ENCODE measurements at regions not wholly inside any gene's neighbourhood (a gene's known extent, or its start where the extent isn't known, plus 50 kb on each side); places are given as distances from the start of the nearest gene placed in this dataset.

DNA sequence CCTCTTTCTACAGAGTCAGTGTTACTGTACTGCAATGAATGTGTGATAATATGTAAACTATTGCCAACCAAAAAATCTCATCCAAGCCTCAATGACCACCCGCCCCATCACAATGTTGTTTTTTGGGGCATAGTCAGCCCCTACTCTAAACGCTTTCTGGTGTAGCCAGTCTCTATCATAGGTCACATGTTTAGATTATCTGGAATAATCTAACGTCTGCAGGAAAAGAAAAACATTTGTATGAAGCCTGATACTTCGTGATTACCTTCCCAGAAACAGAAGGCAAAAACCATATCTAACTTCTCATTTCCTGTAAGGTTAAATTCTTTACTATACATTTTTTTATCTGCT lies 1331.8 kb upstream of the GBE1 start:
- H3K27ac ChIP-seq, result no peak overlapping the region
- no peak overlapping the region for H3K4me3 ChIP-seq

DNA sequence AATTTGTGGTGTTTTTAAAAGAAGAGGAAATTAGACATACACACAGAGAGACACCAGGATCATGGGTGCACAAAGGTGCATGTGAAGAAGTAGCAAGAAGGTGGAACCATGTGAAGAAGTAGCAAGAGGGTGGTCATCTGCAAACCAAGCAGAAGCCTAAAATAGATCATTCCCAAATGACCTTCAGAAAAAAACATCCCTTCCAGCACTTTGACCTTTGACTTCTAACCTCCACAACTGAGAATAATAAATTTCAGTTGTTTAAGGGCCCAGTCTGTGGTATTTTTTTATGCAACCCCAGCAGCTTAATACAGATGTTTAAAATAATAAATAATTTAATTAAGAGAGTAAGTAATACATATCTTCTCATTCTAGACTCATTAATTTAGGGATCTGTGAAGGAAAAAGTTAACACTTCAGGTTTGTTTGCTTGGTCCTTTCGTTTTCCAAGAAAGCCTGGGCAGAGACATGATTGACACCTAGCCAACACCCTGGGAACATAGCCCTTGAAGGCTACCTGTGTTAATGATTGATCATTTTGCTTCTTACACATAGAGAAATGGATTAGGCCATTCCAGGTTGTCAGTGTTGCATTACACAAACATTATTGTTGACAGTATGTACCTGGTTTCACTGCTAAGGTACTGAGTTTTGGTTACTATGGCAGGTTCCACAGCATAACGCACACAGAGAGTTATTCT lies 1331.2 kb upstream of the GBE1 start:
- Histone ChIP-seq H3K27ac (no peak overlapping the region), H3K4me3 (no peak overlapping the region)

DNA sequence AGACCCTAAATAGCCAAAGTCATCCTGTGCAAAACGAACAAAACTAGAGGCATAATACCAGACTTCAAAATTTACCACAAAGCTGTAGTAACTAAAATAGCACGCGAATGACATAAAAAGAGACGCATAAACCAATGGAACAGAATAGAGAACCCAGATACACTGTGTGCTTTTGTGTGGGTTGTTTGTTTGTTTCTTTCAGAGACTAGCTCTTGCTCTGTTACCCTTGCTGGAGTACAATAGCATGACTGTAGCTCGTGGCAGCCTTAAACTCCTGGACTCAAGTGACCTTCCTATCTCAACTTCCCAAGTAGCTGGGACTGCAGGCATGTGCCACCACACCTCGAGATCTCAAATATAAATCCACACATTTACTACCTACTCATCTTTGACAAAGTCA lies 1314.6 kb upstream of the GBE1 start:
- Histone ChIP-seq H3K27ac (no peak overlapping the region), H3K4me3 (no peak overlapping the region)

DNA sequence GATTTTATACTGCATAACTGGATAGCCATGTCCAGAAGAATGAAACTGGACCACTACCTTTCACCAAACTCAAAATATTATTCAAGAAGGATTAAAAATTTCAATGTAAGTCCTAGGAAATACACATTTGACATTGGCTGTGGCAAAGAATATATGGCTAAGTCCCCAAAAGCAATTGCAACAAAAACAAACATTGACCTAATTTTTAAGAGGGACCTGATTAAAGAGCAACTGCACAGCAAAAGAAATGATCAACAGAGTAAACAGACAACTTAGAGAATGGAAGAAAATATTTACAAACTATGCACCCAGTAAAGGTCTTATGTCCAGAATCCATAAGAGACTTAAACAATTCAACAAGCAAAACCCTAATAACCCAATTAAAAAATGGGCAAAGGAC lies 1313.0 kb upstream of the GBE1 start:
- Histone ChIP-seq H3K27ac (no peak overlapping the region), H3K4me3 (no peak overlapping the region)

DNA sequence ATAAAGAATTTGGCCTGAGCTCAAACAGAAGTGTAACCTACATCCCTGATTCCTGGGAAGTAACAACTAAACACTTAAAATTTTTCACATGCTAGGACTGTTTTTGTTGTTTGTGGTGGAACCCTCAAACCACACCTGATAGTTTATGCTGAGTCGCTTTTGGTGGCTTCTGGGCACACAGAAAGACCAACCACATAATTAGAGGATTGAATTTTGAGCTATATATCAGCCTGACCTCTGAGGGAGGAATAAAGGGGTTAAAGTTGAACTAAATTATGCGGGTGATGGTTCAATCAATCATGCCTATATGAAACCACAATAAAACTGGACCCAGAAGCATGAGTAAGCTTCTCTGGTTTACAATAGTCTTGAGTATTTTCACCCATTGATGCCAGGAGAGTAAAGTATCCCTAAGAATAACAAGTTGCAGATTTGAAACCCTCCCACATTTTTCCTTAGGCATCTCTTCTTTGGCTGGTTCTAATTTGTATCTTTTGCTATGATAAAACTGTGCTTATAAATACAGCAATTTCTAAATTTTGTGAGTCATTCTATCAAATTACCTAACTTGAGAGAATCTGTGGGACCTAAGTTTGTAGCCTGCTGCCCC lies 1304.5 kb upstream of the GBE1 start:
- Histone ChIP-seq H3K4me3 (no peak overlapping the region), H3K27ac (no peak overlapping the region)

DNA sequence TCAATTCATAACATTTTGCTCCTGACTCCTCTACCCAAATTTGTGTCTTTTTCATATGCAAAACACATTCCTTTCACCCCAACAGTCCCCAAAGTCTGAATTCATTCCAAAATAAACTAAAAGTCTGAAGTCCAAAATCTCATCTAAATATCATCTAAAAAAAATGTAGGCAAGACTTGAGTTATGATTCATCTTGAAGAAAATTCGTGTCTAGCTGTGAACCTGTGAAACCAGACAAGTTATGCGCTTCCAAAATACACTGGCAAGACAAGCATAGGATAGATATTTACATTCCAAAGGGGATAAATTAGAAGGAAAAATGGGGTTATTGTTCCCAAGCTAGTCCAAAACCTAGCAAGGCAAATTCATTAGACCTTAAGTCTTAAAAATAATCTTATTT lies 1302.0 kb upstream of the GBE1 start:
- Histone ChIP-seq H3K4me3 (no peak overlapping the region), H3K27ac (no peak overlapping the region)

DNA sequence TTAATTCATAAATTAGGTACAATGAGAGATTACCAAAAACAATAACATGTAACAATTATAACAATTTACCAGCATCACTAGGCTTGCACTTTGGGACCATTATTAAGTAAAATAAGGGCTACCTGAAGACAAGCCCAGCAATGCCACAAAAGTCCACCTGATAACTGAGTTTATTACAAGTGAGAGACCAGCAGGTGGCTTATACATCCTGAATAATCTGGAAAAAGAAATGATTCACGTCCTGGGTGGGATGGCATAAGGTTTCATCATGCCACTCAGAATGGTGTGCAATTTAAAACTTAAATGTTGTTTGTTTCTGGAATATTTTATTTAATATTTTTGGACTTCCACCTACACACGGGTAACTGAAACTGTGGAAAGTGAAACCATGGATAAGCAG lies 1287.1 kb upstream of the GBE1 start:
- Histone ChIP-seq H3K27ac (no peak overlapping the region), H3K4me3 (no peak overlapping the region)

DNA sequence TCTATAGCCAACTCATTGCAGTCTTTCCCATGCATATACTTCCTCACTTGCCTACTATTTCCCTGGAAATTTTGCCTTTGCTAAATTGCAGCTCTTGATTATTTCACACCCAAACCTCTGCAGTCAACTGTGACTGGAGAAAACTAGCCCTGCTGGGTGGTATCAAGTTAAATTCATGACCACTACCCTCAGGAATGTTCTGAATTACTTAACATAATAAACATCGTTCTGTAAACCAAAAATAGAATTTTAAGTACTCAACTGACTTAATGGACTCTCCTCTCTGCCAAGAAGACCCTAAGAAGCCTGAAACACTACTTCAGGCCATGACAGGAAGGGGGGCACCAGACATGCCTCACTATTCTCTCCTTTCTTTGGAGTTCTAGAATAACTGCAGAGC lies 1278.0 kb upstream of the GBE1 start:
- no peak overlapping the region for H3K4me3 ChIP-seq
- no peak overlapping the region for H3K27ac ChIP-seq

DNA sequence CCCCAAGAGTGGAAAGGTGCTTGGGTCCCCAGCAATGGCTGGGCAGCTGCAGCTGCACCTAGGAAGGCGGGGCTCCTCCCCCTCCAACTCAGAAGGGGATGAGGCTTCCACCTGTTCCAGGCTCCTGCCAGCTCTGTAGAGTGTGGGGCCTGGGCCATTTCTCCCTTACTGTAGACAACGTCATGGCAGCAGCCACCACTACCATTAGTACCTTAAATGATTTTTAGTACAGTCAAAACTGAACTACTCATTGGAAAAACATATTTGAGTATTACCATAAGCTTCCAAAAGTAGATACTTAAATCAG lies 1274.2 kb upstream of the GBE1 start:
- no peak overlapping the region for H3K27ac ChIP-seq

DNA sequence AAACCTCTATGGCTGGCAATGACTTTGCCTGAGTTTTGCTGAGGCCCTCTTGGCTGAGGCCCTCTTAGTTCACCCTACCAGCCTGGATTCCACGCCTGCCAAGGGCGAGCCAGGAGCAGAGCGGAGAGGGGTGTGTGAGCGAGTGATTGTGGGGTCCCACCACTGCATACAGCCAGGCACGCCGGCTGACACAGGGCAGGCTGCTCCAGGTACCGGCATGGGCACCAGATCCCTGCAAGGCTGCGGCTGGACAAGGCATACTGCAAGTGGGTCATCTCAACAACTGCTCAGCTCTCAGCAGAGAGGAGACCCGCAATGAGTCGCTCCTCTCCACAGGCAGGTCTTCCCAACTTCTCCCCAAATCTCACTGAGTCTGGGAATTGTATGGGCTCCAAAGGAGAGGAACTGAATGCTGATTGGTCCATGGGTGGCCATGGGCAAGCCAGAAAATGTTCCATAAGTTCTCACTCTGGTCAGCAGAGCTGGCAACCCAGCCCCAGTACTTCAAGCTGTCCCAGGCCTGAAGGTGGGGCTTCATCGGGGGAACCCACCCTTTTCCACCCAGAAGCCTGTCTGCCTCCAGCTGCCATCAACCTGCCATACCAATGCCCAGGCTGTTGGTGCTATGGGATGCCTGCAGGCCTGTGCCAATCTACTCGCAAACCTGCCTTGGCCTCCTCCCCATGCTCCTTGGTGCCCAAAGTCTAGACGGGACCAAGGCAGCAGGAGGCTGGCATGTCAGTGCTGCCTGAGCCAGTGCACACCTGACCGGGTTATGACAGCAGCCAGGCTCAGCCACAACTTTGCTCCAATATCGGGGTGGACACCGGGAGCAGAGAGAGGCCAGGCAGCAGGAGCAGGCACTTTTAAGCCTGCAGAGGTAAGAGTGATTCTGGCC lies 1273.6 kb upstream of the GBE1 start:
- Histone ChIP-seq H3K27ac (no peak overlapping the region), H3K4me3 (no peak overlapping the region)

More for the DNA sequence above, 1274.2 kb upstream of the GBE1 start:
- no peak overlapping the region for H3K4me3 ChIP-seq

DNA sequence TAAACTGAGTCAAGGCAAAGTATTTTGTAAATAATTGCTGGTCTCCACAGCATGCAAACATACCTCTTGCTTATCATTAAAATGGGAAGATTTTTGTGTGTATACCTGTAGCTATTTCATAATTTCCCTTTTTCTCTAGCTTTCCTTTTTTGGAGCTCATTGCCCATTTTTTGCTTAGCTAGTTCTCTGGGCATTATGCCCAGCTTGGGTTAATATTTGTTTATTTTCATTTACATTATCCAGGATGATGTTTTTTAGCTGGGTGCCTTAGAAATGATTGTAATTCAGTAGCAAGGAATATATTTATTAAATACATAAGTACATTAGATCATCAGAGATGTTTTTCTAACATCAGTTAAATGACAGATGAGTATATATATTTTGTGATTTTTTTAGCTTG lies 1271.7 kb upstream of the GBE1 start:
- Histone ChIP-seq H3K4me3 (no peak overlapping the region), H3K27ac (no peak overlapping the region)

DNA sequence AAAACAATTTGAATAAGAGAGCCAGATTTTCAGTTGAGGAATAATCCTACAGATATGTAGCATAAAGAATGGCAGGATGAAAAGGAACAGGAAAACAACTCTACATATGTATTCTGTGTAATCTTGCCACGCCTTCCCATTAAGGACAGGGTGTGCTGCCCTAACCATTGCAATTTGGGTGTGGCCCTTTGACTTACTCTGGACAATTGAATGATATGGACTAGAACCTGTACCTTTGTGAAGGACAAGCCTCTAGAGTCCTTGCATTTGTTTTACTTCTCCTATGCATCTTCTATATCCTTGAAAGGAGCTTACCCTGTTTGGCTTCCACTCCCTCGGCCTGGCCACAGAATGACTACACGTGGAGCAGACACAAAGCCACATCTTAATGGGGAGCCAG lies 1261.6 kb upstream of the GBE1 start:
- no peak overlapping the region for H3K27ac ChIP-seq
- H3K4me3 ChIP-seq, result no peak overlapping the region

DNA sequence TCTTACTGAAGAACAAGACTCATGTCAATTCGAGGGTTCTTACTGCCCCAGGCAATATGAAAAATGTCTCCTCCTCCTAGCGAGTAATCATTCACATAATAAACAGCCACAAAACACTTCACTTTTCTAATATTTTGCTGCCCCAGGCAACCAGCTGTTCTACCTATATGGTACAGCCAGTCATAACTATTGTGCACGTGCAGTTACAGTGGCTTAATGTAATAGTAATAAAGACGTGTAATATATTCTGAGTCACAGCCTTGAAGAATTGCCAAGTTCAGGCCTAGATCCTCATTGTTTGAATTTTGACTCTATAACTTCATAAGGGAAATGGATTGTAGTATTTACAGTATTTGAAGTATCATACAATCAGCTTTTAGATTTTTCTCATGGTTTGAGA lies 1250.0 kb upstream of the GBE1 start:
- Histone ChIP-seq H3K4me3 (no peak overlapping the region), H3K27ac (no peak overlapping the region)

DNA sequence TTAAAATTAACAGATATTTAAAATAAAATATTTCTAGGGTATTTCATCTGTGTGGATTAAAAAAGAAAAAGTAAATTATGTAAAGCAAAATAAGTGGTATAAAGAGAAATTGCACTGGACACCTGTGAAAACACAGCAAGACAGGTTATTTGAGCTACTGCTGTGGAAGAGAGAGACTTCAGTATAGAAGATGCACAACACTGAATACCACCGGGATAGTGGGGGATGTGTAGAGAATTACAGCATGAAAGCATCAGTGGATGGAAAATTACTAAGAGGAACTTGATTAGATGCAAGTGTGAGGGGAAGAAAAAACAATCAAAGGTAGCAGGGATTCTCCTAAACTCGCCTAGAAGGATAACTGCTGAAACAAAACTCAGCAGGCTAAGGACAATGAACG lies 1242.5 kb upstream of the GBE1 start:
- no peak overlapping the region for H3K4me3 ChIP-seq
- H3K27ac ChIP-seq, result no peak overlapping the region

DNA sequence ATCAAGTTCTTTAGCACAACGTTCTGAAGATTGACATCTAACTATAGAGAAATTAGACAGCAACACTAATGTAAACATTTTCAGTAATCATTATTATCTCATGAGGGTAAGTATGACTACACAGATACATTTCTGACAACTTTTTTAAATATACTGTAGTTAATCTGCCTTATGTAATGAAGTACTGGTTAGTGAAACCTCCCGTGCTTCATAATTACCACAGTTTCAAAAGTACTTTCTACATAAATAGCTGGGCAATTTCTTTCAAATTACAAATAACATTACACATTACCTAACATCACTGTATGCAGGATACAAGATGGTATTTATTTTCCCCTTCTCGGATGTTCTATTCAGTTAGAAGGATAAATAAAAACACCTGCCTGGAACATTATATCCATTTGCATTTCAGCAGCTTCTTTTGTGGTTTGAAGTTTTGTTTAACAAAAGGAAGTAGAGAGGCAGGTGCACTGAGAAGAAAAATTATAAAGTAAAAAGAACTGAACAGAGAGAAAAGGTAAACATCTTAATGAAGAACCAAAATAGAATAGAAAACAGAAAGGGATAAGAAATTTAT lies 1241.5 kb upstream of the GBE1 start:
- Histone ChIP-seq H3K27ac (no peak overlapping the region), H3K4me3 (no peak overlapping the region)

DNA sequence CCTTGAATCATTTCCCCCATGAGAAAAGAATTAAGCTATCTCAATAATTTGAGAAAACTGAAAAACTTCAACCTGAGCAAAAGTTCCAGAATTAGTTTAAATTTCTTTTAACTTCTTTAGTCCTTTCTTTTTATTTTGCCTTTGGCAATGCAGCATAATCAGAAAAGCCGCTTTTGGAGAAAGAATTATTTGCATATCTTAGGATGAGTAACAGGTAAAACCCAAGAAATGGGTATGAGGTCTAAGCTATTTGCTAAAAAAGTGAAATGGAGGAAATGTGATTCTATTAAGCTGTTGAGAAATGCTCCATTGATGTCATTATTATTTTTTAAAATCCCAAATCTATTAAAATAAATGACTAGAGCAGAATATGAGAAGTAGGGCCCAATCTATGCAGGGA lies 1238.3 kb upstream of the GBE1 start:
- H3K27ac ChIP-seq, result no peak overlapping the region

DNA sequence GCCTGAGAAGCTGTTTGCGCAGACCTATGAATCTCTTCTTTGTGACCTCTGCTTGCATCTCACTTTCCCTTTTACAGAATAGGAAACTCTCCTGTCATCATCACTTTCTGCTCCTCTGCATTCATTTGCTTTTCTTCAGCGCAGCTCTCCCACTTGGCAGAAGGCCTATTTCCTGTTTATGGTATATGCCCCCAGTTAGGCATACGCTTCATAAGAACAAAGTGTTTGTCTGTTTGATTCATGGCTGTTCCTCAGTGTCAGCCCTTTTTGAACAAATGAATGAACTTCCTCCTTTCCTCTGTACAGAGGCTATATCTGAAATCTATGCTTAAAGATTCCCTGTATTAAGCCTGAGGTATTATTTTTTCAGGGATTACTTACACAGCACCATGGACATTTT lies 1216.9 kb upstream of the GBE1 start:
- no peak overlapping the region for H3K27ac ChIP-seq
- H3K4me3 ChIP-seq, result no peak overlapping the region

More for the DNA sequence above, 1238.3 kb upstream of the GBE1 start:
- H3K4me3 ChIP-seq, result no peak overlapping the region

DNA sequence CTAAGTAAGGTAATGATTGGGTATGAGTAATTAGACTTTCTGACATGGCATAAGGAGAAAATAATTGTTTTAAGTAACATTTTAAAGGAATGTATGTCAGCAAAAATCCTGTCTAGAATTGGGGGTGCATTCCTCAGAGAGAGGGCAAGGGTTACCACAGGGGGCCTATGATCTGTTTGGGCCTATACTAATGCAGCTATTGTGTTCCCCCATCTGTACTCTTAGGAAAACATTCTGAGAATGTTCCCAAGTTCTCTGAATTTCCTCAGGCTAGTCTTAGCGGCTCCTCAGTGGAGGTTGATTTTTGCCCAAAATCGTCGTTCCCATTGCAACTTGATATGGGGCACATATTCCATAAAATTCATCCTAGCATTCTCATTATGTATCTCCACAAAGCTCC lies 1216.4 kb upstream of the GBE1 start:
- no peak overlapping the region for H3K27ac ChIP-seq
- H3K4me3 ChIP-seq, result no peak overlapping the region

DNA sequence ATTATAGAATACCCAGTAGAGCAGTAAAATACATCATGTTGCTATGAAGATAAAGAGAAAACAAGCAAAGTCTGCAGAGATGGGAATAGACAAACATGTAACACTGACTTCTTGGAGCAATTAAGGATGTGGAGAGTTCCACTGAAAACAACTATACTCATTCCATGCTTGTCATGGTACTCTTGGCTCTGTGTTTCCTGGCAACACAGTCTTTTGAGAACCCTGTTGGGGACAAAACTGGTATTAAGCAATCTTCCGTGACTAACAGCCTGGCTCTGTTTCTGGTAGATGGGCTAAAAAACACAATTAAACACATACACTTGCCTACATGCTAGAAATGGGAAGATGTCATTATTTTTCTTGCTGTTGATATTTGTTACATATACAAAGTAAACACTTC lies 1212.3 kb upstream of the GBE1 start:
- Histone ChIP-seq H3K4me3 (no peak overlapping the region), H3K27ac (no peak overlapping the region)

DNA sequence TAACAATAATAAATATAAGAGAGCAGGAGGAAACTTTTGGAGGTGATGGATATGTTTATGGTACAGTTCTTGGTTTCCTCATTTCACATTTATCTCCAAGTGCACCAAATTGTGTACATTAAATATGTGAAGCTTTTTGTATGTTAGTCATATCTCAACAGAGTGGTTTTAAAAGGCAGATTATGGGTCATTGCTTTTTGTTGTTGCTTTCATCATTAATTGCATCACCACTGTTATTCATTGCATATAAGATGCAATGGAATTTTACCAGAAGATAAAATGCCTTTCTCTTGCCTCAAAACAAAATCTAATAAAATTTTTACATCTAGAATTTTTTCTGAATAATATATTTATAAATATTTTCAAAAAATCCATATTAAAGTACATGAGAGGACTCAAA lies 1198.9 kb upstream of the GBE1 start:
- Histone ChIP-seq H3K4me3 (no peak overlapping the region), H3K27ac (no peak overlapping the region)

DNA sequence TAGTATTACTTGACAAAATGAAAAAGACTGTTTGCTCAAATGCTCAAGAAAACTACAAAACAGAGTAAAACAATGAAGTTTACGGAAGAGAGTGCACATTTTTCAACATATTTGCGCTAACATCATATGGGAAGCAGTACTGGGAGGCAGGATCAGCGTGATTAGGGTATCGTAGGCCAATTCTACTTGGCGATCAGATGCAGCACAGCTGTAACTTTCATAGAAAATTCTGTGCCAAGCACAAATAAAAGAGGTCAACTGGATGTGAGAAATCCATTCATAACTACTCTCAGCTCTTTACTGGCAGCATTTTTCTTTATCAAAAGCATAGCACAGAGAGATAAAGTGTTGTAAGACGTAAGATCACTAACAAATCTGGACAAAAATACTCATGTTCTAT lies 1196.3 kb upstream of the GBE1 start:
- no peak overlapping the region for H3K4me3 ChIP-seq
- H3K27ac ChIP-seq, result no peak overlapping the region
